AG04449 (cell line): ENCODE measurements at regions not wholly inside any gene's neighbourhood (a gene's known extent, or its start where the extent isn't known, plus 50 kb on each side); places are given as distances from the start of the nearest gene placed in this dataset.

Experiments used
- CTCF ChIA-PET: fragments of 350-600 bp; formaldehyde crosslinking; extraction: SDS; loops from one replicate; lab custom pipeline; 2021; ENCODE audit warnings: antibody characterized with exemption; lab: Yijun Ruan, JAX
- POLR2A ChIA-PET: fragments of 400-600, 350-600 bp; formaldehyde crosslinking; extraction: SDS; loops from one replicate; lab custom pipeline; 2020; ENCODE audit warnings: antibody characterized with exemption, inconsistent platforms; lab: Yijun Ruan, JAX
- DNase-seq: peaks from one replicate; pipeline ENCODE4 v3.0.0-alpha.2; 2010; ENCODE audit warnings: low read depth, low spot score
- H3K4me3 ChIP-seq: 2 replicates; pipeline ENCODE4 v1.5.1; 2011; ENCODE audit warnings: low read depth, mild to moderate bottlenecking, control low read depth, low read length
- TF ChIP-seq, protein P1 (sequence below): IDR thresholded peaks from one replicate; pipeline ENCODE4 v1.5.1; 2011; ENCODE audit warnings: mild to moderate bottlenecking, moderate library complexity, low read length, control low read depth, inconsistent platforms; ENCODE audit not compliant: insufficient read depth; ENCODE audit errors: missing control alignments

DNA sequence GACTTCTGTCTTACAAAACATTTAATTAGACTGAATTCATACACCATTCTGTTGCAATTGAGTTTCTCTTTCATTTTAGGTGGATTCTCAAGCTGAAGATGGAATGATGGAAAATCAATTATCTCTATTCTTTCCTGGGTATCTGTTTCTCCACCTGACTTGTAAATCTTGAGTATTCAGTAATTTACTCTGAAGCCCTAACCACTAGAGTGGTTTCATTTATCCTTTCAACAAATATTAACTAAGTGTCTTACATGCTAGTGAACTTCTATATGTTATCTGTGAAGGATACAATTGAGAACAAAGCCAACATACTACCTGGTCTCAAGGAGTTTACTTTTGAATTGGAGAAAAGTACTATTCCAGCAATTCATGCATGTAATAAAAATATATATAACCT lies 94.1 kb upstream of the ZNF804A start:
- CTCF ChIA-PET, result no interaction called here
- DNase-seq, result no peak

DNA sequence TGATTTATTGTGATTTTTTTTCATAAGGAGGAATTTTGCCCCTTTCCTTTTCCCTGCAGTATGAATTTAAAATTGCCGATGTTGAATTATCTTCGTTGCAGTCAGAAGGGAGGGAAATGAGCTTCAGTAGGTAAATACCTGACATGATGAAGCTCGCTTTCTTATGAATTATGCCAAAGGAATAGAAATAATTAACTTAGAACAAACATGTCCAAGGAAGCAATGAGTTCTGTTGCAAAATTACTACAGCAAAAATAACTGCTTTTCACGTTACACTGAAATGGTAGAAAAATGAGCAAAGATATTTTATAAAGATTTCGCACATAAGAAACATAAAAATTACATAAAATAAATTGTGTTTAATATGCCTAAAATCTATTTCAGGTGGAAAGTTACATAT lies 91.1 kb upstream of the ZNF804A start:
- DNase-seq, result no peak
- no peak overlapping the region for H3K4me3 ChIP-seq
- ChIA-PET CTCF (no interaction called here), POLR2A (no interaction called here)
- TF ChIP-seq, protein P1, sequence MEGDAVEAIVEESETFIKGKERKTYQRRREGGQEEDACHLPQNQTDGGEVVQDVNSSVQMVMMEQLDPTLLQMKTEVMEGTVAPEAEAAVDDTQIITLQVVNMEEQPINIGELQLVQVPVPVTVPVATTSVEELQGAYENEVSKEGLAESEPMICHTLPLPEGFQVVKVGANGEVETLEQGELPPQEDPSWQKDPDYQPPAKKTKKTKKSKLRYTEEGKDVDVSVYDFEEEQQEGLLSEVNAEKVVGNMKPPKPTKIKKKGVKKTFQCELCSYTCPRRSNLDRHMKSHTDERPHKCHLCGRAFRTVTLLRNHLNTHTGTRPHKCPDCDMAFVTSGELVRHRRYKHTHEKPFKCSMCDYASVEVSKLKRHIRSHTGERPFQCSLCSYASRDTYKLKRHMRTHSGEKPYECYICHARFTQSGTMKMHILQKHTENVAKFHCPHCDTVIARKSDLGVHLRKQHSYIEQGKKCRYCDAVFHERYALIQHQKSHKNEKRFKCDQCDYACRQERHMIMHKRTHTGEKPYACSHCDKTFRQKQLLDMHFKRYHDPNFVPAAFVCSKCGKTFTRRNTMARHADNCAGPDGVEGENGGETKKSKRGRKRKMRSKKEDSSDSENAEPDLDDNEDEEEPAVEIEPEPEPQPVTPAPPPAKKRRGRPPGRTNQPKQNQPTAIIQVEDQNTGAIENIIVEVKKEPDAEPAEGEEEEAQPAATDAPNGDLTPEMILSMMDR, result no peak

More for the DNA sequence above, 94.1 kb upstream of the ZNF804A start:
- TF ChIP-seq, protein P1, result no peak
- no peak overlapping the region for H3K4me3 ChIP-seq
- POLR2A ChIA-PET, result no interaction called here

DNA sequence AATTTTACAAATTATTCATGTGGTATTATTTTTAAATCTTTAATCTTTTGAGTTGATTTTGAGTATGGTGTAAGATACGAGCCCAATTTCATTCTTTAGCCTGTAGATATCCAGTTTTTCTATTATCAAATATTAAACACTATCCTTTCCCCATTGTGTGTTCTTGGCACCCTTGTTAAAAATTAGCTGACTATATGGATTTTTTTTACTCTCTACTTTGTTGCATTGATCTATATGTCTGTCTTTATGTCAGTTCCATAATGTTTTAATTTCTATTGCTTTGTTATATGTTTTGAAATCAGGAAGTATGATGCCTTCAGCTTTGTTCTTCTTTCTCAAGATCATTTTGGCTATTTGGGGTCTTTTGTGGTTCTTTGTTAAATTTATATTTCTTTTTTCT lies 80.9 kb upstream of the ZNF804A start:
- ChIA-PET POLR2A (no interaction called here), CTCF (no interaction called here)
- TF ChIP-seq, protein P1, result no peak
- H3K4me3 ChIP-seq, result no peak overlapping the region
- DNase-seq, result no peak

DNA sequence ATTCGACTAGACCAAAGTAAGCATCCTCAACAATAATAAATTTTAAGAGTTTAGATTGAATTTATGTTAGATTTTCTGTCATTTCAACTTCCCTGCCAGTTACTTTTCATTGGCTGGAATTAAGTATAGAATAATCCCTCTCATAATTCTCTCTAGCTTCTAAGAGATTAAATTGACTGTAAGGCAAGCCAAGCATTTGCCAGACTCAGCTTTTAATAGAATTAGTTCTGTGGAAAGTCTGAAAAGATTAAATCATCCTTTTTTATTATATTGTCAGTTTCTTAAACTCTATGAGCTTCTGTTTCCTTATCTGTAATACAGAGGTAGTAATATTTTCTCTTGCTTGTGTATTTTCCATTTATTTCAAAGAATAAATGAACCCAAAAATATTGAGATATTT lies 77.9 kb upstream of the ZNF804A start:
- H3K4me3 ChIP-seq, result no peak overlapping the region
- TF ChIP-seq, protein P1, result no peak
- ChIA-PET CTCF (no interaction called here), POLR2A (no interaction called here)
- no peak for DNase-seq

DNA sequence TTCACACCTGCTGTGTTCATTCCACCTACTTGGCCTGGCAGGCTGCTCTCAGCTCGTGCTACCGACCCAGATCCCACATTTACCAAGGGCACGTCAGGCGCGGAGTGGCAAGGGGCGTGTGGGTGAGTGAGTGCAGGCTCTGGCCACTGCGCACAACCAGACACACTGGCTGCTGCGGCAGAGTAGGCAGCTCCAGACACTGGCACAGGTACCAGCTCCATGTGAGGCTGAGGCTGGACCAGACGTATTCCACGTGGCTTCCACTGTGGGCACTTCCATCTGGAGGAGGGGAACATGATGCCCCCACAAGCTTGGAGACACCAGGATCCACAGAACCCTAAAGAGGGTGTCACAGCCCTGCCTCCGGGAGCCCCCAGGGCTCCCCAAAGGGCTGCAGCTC lies 74.6 kb upstream of the ZNF804A start:
- H3K4me3 ChIP-seq, result no peak overlapping the region
- no peak for DNase-seq
- TF ChIP-seq, protein P1, result no peak
- CTCF ChIA-PET, result no interaction called here
- POLR2A ChIA-PET, result no interaction called here

DNA sequence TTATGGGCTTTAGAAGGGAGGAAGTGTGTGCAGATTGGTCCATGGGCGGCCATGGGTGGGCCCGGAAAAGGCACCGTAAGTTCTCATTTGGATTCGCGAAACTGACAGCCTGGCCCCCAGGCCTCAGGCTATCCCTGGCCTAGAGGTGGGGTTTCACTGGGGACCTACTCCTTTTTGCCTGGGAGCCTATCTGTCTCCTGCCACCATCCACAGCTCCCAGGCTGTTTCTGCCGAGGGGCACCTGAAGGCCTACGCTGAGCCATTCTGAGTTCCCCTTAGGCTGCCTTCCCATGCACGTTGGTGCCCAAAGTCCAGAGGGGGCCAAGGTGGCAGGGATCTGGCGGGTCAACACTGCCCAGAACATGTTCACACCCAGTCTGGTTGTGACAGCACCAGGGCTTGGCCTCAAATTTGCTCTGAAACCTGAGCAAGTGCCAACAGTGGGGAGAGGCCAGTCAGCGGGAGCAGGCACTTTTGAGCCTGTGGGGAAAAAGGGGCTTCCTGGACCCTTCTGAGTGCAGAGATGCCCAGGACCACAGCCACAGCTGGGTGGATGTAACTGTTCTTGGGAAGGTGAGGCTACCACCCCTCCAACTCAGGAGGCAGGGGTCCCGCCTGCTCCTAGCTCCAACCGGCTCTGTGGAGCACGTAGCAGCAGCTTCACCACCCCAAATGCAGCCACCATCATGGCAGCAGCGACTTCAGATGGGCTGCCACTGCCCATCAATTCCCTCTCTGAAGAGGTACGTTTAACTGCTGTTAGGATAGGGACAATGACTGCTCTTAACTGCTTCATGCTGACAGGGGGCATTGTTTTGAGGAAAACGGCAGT lies 73.6 kb upstream of the ZNF804A start:
- TF ChIP-seq, protein P1, result no peak
- CTCF ChIA-PET, result no interaction called here
- POLR2A ChIA-PET, result no interaction called here

More for the DNA sequence above, 73.6 kb upstream of the ZNF804A start:
- no peak for DNase-seq
- no peak overlapping the region for H3K4me3 ChIP-seq
